ENCODE measurements at regions not wholly inside any gene's neighbourhood (a gene's known extent, or its start where the extent isn't known, plus 50 kb on each side); places are given as distances from the start of the nearest gene placed in this dataset.

- no peak for TF ChIP-seq POLR2A (IDR thresholded peaks at IDR 0.05)
- TF ChIP-seq, protein P1, sequence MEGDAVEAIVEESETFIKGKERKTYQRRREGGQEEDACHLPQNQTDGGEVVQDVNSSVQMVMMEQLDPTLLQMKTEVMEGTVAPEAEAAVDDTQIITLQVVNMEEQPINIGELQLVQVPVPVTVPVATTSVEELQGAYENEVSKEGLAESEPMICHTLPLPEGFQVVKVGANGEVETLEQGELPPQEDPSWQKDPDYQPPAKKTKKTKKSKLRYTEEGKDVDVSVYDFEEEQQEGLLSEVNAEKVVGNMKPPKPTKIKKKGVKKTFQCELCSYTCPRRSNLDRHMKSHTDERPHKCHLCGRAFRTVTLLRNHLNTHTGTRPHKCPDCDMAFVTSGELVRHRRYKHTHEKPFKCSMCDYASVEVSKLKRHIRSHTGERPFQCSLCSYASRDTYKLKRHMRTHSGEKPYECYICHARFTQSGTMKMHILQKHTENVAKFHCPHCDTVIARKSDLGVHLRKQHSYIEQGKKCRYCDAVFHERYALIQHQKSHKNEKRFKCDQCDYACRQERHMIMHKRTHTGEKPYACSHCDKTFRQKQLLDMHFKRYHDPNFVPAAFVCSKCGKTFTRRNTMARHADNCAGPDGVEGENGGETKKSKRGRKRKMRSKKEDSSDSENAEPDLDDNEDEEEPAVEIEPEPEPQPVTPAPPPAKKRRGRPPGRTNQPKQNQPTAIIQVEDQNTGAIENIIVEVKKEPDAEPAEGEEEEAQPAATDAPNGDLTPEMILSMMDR (IDR thresholded peaks at IDR 0.05 in 4 of 5, conservative IDR thresholded peaks at IDR 0.05 in 1 of 5), result no peak
Measured at GRCh38 chr2:220212296-220213080, 585.1 kb downstream of the SLC4A3 start.

Measured in gastrocnemius medialis (tissue), 4 donors.